ENCODE measurements at regions not wholly inside any gene's neighbourhood (a gene's known extent, or its start where the extent isn't known, plus 50 kb on each side); places are given as distances from the start of the nearest gene placed in this dataset.
A peak's percentile ranks its signal among the peaks of the same experiment; 100 is the strongest.
"Not testable (repeated sequence)": the region's sequence is repeated elsewhere in the genome, so short reads cannot be mapped to it uniquely, and the experiment has no call there.

GRCh38 chr5:1651250-1651649, 127.5 kb upstream of the LPCAT1 start:
- DNase-seq, result no peak

DNA sequence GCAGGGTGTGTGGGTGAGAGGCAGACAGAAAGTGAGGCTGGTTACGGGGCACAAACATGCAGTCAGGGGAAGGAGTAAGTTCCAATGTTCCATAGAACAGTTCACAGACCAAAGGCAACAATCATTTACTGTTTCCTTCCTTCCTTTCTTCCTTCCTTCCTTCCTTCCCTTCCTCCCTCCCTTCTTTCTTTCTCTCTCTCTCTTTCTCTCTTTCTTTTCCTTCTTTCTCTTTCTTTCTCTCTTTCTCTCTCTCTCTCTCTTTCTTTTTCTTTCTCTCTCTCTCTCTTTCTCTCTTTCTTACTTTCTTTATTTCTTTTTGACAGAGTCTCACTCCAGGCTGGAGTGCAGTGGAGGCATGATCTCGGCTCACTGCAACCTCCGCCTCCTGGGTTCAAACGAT, 125.8 kb upstream of the LPCAT1 start:
- DNase-seq, result no peak

- DNase-seq, result no peak
These were observed 125.0 kb upstream of the LPCAT1 start for GRCh38 chr5:1648806-1649205.

DNA sequence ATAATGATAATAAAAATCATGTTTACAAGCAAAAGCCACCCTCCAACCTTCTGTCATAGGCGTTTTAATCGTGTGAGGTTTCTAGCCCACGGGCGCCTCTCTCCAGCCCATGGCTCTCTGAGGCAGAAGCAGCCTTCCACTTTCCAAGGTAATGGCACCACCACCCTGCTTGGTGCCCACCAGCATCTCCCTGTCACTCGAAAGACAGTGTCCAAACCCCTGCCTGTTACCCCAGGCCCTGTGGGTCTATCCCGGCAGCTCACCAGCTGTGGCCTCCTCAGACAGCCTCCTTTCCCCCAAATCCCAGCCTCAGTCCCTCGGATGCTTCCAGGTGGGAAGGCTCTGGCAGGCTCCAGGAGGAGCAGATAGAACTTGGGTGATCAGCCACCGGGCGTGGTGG, 123.8 kb upstream of the LPCAT1 start:
- no peak for DNase-seq

- DNase-seq, result peak; percentile 89
These were observed 121.2 kb upstream of the LPCAT1 start for GRCh38 chr5:1644810-1645571.

- not testable (repeated sequence) for DNase-seq
These were observed 120.6 kb upstream of the LPCAT1 start for GRCh38 chr5:1644393-1644809.

- no peak for DNase-seq
These were observed 120.1 kb upstream of the LPCAT1 start for GRCh38 chr5:1643651-1644392.

DNA sequence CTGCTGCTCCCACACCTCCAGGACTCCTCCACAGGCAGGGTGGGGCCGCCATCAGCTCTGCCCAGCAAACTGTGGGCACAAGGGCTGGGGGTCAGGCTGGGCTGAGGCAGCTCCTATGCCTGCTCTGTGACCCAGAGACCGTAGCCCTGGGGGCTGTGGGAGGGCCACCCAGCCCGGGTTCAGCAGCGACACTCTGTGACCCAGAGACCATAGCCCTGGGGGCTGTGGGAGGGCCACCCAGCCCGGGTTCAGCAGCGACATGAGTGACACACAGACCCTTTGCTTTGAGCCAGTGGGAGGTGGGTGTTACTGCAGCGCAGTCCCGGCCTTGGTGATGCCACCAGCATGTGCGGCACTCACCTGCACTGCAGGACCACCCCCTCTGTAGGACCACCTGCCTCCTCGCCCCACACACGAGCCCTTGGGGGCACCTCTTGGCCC, 118.9 kb upstream of the LPCAT1 start:
- no peak for DNase-seq

DNA sequence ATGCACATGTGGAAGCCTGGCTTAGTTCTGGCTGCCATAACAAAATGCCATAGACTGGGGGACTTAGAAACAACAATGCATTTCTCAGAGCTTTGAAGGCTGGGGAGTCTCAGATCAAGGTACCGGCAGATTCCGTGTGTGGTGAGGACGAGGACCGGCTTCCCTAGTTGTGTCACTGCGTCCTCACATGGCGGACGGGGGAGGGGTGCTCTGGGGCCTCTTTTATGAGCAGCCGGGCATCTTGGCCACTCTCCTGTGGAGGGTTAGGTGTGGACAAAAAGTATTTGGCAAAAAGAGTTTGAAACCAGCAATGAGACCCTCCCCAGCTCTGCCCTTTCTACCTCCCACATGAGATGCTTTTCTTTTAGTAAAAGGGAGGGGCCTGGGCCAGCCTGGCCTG, 118.5 kb upstream of the LPCAT1 start:
- DNase-seq, result no peak

- DNase-seq, result peak; percentile 93
These were observed 117.9 kb upstream of the LPCAT1 start for GRCh38 chr5:1641560-1642166.

DNA sequence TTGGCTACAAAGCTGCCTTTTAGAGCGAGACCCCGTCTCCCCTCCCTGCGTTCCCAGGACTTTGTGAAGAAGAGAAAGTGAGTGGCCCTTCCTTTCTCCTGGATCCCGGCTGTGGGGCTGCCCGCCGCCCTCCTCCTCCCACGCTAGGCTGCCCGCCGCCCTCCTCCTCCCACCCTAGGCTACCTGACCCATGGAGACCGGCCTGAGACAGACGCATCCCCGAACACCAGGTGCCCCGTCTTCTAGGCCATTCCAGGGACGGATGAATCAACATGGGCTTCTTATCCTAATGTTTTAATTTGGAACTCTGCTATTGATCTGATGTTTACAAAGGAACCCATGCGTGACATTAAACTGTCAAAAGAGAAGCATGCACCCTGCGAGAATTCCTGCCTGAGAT, 117.3 kb upstream of the LPCAT1 start:
- no peak for DNase-seq

GRCh38 chr5:1640421-1640881, 116.7 kb upstream of the LPCAT1 start:
- no peak for DNase-seq

DNA sequence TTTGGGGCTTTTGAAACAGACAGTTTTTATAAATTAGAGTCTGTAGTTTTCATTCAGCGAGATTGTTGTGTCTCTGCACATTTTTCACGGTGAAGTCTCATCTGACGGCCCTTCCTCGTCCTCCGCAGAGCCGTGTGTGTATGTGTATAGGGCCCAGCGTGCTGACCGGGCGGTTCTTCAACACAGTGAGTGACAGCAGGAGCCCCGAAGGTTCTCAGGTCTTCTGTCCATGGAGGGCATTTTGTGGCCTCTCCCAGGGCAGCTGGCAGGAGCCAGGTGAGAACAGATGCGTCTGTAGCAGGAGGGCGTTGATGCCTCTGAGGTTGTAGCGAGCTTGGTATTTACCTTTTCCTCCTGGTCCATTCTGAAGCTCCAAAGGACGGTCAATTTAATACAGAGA, 116.0 kb upstream of the LPCAT1 start:
- DNase-seq, result no peak

GRCh38 chr5:1638658-1639400, 115.1 kb upstream of the LPCAT1 start:
- DNase-seq, result no peak

DNA sequence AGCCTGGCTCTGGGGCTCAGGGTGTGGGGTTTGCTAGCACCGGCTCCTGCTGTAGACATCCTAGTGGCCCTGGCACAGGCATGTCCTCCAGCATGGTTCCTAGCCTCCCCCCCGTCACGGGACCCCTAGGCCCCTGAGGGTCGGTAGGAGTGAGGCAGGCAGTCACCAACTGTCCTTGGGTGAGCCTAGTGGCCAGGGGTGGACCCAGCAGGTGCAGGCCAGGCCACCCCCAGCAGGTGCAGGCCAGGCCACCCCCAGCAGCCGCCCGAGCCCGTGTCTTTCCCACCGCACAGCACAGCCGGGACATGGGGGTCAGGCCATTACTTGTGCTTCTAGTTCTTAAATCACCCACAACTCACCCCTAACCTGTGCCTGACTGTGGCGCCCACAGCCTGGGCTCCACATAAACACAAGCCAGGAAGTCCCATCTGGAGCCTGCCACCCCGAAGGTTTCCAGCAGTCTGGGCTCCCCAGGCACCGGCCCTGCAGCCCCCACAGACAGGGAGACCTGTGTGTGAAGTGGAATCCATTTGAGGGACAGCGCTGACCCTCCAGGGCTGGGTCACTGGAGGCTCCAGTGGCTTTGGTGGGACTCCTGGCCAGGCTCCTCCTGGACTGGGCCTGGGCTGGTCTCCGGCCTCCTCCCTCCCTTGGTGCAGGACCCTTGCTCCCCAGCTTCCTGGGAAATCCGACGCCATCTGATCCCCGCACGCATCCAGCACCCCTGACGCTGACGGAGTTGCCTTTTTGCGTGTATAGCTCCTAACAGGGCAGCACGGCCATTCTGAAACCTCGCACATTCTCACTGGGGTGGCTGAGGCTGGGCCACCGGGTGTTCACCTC, 114.1 kb upstream of the LPCAT1 start:
- DNase-seq, result no peak

GRCh38 chr5:1636981-1637638, 113.3 kb upstream of the LPCAT1 start:
- no peak for DNase-seq

- not testable (repeated sequence) for DNase-seq
These were observed 112.5 kb upstream of the LPCAT1 start for GRCh38 chr5:1636208-1636770.

- DNase-seq, result not testable (repeated sequence)
These were observed 111.7 kb upstream of the LPCAT1 start for GRCh38 chr5:1635477-1635876.

DNA sequence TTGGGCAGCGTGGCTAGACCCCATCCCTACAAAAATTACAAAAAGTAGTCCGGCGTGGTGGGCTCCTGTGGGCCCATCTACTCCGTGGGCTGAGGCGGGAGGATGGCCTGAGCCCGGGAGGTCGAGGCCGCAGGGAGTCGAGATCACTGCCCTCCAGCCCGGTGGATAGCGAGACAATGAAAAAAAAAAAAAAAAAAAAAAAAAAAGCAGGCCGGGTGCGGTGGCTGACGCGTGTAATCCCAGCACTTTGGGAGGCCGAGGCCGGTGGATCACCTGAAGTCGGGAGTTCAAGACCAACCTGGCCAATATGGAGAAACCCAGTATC, 110.5 kb upstream of the LPCAT1 start:
- no peak for DNase-seq

DNA sequence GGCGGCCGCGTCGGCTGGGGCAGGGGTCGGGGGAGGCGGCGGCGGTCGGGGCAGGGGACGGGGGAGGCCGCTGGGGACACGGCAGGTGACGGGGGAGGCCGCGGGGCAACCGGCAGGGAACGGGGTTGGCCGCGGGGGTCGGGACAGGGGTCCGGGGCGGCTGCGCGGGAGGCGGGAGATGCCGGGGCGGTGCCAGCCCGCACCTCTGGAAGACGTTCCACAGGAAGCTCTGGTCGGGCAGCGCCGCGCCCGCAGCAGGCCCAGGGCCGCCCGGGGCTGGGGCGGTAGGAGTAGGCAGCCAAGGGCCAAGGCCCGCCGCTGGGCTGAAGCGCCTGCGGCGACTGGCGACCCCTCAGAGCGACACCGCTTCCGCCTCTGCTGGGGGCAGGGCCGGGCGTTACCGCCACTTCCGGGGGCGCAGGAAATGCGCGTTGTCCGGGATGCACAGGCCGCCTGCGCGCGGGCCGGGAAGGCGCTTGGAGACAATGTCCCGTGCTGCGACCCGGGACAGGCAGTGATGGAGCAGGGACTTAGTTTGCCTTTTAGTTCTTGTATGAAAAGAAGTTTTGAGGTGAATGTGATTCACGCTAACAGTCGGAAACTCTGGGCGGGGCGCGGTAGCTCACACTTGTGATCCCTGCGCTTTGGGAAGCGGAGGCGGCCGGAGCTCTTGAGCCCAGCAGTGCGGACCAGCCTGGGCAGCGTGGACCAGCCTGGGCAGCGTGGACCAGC, 110.0 kb upstream of the LPCAT1 start:
- DNase-seq, result peak; percentile 87

GRCh38 chr5:1631004-1631403, 107.2 kb upstream of the LPCAT1 start:
- DNase-seq, result not testable (repeated sequence)
